ENCODE measurements at regions not wholly inside any gene's neighbourhood (a gene's known extent, or its start where the extent isn't known, plus 50 kb on each side); places are given as distances from the start of the nearest gene placed in this dataset.

- H3K4me3 ChIP-seq (ENCODE audit: low read length) = no peak overlapping the region
- DNase-seq (ENCODE audit: low read depth) = no peak
- no peak for TF ChIP-seq CTCF (conservative IDR thresholded peaks at IDR 0.05; ENCODE audit: low read depth, low read length)
Measured at GRCh38 chr2:182611009-182611408, 105.0 kb upstream of the DNAJC10 start.

GRCh38 chr2:182615036-182615435 lies 101.0 kb upstream of the DNAJC10 start:
- no peak for TF ChIP-seq CTCF (conservative IDR thresholded peaks at IDR 0.05; ENCODE audit: low read depth, low read length)
- DNase-seq (ENCODE audit: low read depth) = no peak

DNA sequence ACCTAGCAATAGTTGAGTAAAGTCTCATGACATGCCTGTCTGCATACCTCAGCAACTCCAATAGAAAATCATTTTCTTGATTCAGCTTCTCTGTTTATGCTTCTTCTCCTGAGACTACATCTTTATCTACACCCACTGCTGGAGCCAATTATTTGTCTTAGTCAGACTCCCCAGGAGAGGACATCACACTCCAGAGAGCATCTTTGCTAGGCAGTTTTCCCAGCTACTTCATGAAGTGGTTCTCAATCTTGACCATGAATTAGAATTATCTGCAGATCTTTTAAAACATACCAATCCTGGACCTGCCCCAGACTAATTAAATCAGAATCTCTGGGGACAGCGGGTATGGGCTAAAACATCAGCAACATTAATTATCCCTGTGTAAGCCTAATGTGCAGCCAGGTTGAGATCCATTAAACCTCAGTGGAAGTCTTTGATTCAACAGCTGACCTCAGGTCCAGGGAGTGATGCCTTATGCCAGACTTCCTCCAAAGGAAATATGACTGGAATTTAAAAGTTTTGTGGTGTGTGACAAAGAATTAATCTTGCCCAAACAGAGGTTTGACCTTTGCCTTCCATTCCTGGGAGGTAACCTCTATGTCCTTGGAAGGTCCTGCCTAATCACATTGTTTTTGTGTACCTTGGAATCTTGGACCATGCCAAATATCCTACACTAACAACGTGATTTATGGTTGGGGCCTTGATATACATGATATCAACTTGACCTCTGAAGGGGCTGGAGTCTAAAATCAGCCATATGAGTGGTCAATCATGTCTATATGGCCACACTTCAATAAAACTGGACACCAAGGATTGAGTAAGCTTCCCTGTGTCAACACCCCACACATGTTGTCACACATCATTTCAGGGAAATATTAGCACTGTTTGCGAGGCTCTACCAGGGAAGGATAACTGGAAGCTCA lies 99.3 kb upstream of the DNAJC10 start:
- no peak for DNase-seq (ENCODE audit: low read depth)
- TF ChIP-seq CTCF (conservative IDR thresholded peaks at IDR 0.05; ENCODE audit: low read depth, low read length) = no peak
- no peak overlapping the region for H3K4me3 ChIP-seq (ENCODE audit: low read length)

More at GRCh38 chr2:182615036-182615435, 101.0 kb upstream of the DNAJC10 start:
- no peak overlapping the region for H3K4me3 ChIP-seq (ENCODE audit: low read length)

- no peak for TF ChIP-seq CTCF (conservative IDR thresholded peaks at IDR 0.05; ENCODE audit: low read depth, low read length)
- DNase-seq (ENCODE audit: low read depth) = no peak
- H3K4me3 ChIP-seq (ENCODE audit: low read length) = no peak overlapping the region
Measured at GRCh38 chr2:182618672-182619079, 97.4 kb upstream of the DNAJC10 start.

GRCh38 chr2:182619276-182619675 lies 96.8 kb upstream of the DNAJC10 start:
- no peak for DNase-seq (ENCODE audit: low read depth)
- TF ChIP-seq CTCF (conservative IDR thresholded peaks at IDR 0.05; ENCODE audit: low read depth, low read length) = no peak
- no peak overlapping the region for H3K4me3 ChIP-seq (ENCODE audit: low read length)

DNA sequence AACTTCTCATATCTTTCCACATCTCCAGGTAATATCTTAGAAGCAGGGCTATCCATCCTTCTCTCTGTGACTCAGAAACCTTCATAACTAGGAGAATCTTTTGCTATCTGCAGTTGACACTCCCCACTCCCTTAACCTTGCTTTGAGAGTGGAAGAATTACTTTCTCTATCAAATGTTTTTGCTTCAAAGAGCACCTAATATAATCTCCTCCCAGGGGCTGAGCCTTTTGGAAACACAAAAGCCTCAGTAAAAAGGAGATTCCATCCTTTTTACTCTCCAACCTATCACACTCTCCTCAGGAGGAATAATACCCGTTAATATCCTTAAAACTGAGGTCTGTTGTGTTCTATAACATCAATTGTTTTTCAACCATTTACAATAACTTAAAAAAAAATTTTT lies 94.9 kb upstream of the DNAJC10 start:
- TF ChIP-seq CTCF (conservative IDR thresholded peaks at IDR 0.05; ENCODE audit: low read depth, low read length) = no peak
- DNase-seq (ENCODE audit: low read depth) = no peak
- no peak overlapping the region for H3K4me3 ChIP-seq (ENCODE audit: low read length)

DNA sequence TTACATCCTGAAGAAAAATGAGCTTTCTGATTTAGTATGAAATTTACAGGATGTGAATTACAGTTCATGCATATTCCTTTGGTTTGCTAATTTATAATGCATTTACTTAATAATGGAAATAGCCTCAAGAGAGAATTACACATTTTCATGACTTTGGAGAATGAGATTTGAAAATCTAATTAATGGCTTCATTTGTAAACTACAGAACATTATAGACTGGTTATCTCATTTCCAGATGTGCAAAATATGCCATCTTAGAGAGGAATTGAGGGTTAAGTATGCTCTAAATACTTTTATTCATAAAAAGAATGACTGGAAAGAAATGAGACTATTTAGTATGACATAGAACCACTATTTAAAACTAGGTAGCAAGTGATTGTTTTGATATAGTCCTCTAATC lies 94.2 kb upstream of the DNAJC10 start:
- no peak for DNase-seq (ENCODE audit: low read depth)
- no peak overlapping the region for H3K4me3 ChIP-seq (ENCODE audit: low read length)
- TF ChIP-seq CTCF (conservative IDR thresholded peaks at IDR 0.05; ENCODE audit: low read depth, low read length) = no peak

All from retinal pigment epithelial cell (primary cell).